SJCRH30 (cell line): ENCODE measurements at regions not wholly inside any gene's neighbourhood (a gene's known extent, or its start where the extent isn't known, plus 50 kb on each side); places are given as distances from the start of the nearest gene placed in this dataset.

ENCODE experiments used
- DNase-seq, 2 experiments: peaks; one replicate each; pipeline ENCODE4 v3.0.0-alpha.2; 2015 to 2020
- H3K27ac ChIP-seq: fragments of 250-450 bp; sonication (Bioruptor Pico); 2 replicates; pipeline ENCODE4 v1.5.1; 2020; ENCODE audit warnings: mild to moderate bottlenecking, moderate library complexity
- H3K27me3 ChIP-seq: fragments of 250-450 bp; sonication (Bioruptor Pico); 2 replicates; pipeline ENCODE4 v1.5.1; 2020; ENCODE audit warnings: mild to moderate bottlenecking, moderate library complexity
- H3K36me3 ChIP-seq: fragments of 250-450 bp; sonication (Bioruptor Pico); 2 replicates; pipeline ENCODE4 v1.5.1; 2020; ENCODE audit warnings: mild to moderate bottlenecking, moderate library complexity
- H3K4me1 ChIP-seq: fragments of 250-450 bp; sonication (Bioruptor Pico); 2 replicates; pipeline ENCODE4 v1.5.1; 2020; ENCODE audit warnings: mild to moderate bottlenecking, moderate library complexity
- H3K4me3 ChIP-seq: fragments of 250-450 bp; sonication (Bioruptor Pico); 2 replicates; pipeline ENCODE4 v1.5.1; 2020; ENCODE audit warnings: mild to moderate bottlenecking, moderate library complexity
- H3K9me3 ChIP-seq: fragments of 250-450 bp; sonication (Bioruptor Pico); replicated peaks from 2 replicates; pipeline ENCODE4 v1.5.1; 2020; ENCODE audit warnings: mild to moderate bottlenecking, moderate library complexity

- Histone ChIP-seq H3K4me1 (no peaks in the 10 kb centered on the region), H3K27ac (no peak overlapping the region), H3K9me3 (no peaks in the 10 kb centered on the region), H3K27me3 (no peaks in the 10 kb centered on the region), H3K36me3 (no peaks in the 10 kb centered on the region), H3K4me3 (peak overlapping the region; percentile 44)
- DNase-seq, result peak; percentile 14 to 31
These were observed 392.4 kb upstream of the PROK2 start for GRCh38 chr3:72177075-72178050.

- no peak for DNase-seq
- Histone ChIP-seq H3K4me3 (no peak overlapping the region; the same call in 1 of the 2 replicates), H3K9me3 (no peaks in the 10 kb centered on the region), H3K27ac (no peak overlapping the region), H3K36me3 (no peaks in the 10 kb centered on the region), H3K4me1 (no peaks in the 10 kb centered on the region), H3K27me3 (no peaks in the 10 kb centered on the region)
These were observed 391.6 kb upstream of the PROK2 start for GRCh38 chr3:72176537-72177041.

GRCh38 chr3:72175296-72175858 lies 390.4 kb upstream of the PROK2 start:
- H3K4me1 ChIP-seq, result no peaks in the 10 kb centered on the region
- no peaks in the 10 kb centered on the region for H3K36me3 ChIP-seq
- H3K27ac ChIP-seq, result no peak overlapping the region
- no peaks in the 10 kb centered on the region for H3K27me3 ChIP-seq
- no peak overlapping the region for H3K4me3 ChIP-seq
- no peak for DNase-seq
- H3K9me3 ChIP-seq, result no peaks in the 10 kb centered on the region

- Histone ChIP-seq H3K9me3 (no peaks in the 10 kb centered on the region), H3K4me1 (no peaks in the 10 kb centered on the region), H3K27ac (no peak overlapping the region), H3K27me3 (no peaks in the 10 kb centered on the region), H3K36me3 (no peaks in the 10 kb centered on the region), H3K4me3 (no peak overlapping the region)
- DNase-seq, result no peak
These were observed 389.9 kb upstream of the PROK2 start for GRCh38 chr3:72174890-72175289.

- Histone ChIP-seq H3K4me1 (no peaks in the 10 kb centered on the region), H3K9me3 (no peaks in the 10 kb centered on the region), H3K27me3 (no peaks in the 10 kb centered on the region), H3K27ac (no peak overlapping the region), H3K4me3 (no peak overlapping the region), H3K36me3 (no peaks in the 10 kb centered on the region)
- no peak for DNase-seq
These were observed 389.1 kb upstream of the PROK2 start for GRCh38 chr3:72174040-72174439.

- H3K4me3 ChIP-seq, result no peak overlapping the region
- no peaks in the 10 kb centered on the region for H3K9me3 ChIP-seq
- no peak for DNase-seq
- no peaks in the 10 kb centered on the region for H3K4me1 ChIP-seq
- H3K36me3 ChIP-seq, result no peaks in the 10 kb centered on the region
- H3K27ac ChIP-seq, result no peak overlapping the region
- no peaks in the 10 kb centered on the region for H3K27me3 ChIP-seq
These were observed 387.0 kb upstream of the PROK2 start for GRCh38 chr3:72171946-72172345.

- Histone ChIP-seq H3K4me3 (no peak overlapping the region), H3K36me3 (no peaks in the 10 kb centered on the region), H3K4me1 (no peaks in the 10 kb centered on the region), H3K9me3 (no peaks in the 10 kb centered on the region), H3K27me3 (no peaks in the 10 kb centered on the region), H3K27ac (no peak overlapping the region)
- no peak for DNase-seq
These were observed 386.5 kb upstream of the PROK2 start for GRCh38 chr3:72171463-72171881.

GRCh38 chr3:72169561-72170472 lies 384.9 kb upstream of the PROK2 start:
- no peak for DNase-seq
- H3K27me3 ChIP-seq, result no peaks in the 10 kb centered on the region
- no peaks in the 10 kb centered on the region for H3K4me1 ChIP-seq
- no peaks in the 10 kb centered on the region for H3K36me3 ChIP-seq
- no peaks in the 10 kb centered on the region for H3K9me3 ChIP-seq
- no peak overlapping the region for H3K4me3 ChIP-seq
- H3K27ac ChIP-seq, result no peak overlapping the region

GRCh38 chr3:72169120-72169519 lies 384.2 kb upstream of the PROK2 start:
- no peaks in the 10 kb centered on the region for H3K36me3 ChIP-seq
- no peak overlapping the region for H3K4me3 ChIP-seq
- no peaks in the 10 kb centered on the region for H3K27me3 ChIP-seq

GRCh38 chr3:72165808-72166207 lies 380.9 kb upstream of the PROK2 start:
- no peak for DNase-seq
- no peaks in the 10 kb centered on the region for H3K4me1 ChIP-seq
- no peaks in the 10 kb centered on the region for H3K9me3 ChIP-seq

More at GRCh38 chr3:72169120-72169519, 384.2 kb upstream of the PROK2 start:
- no peak for DNase-seq
- Histone ChIP-seq H3K27ac (no peak overlapping the region), H3K4me1 (no peaks in the 10 kb centered on the region), H3K9me3 (no peaks in the 10 kb centered on the region)

GRCh38 chr3:72165317-72165716 lies 380.4 kb upstream of the PROK2 start:
- H3K4me3 ChIP-seq, result no peak overlapping the region
- no peaks in the 10 kb centered on the region for H3K27me3 ChIP-seq
- H3K9me3 ChIP-seq, result no peaks in the 10 kb centered on the region
- DNase-seq, result no peak
- H3K36me3 ChIP-seq, result no peaks in the 10 kb centered on the region
- no peaks in the 10 kb centered on the region for H3K4me1 ChIP-seq
- no peak overlapping the region for H3K27ac ChIP-seq

More at GRCh38 chr3:72165808-72166207, 380.9 kb upstream of the PROK2 start:
- Histone ChIP-seq H3K4me3 (no peak overlapping the region), H3K27ac (no peak overlapping the region), H3K36me3 (no peaks in the 10 kb centered on the region), H3K27me3 (no peaks in the 10 kb centered on the region)

GRCh38 chr3:72164635-72164978 lies 379.7 kb upstream of the PROK2 start:
- no peak overlapping the region for H3K4me3 ChIP-seq
- H3K4me1 ChIP-seq, result no peaks in the 10 kb centered on the region
- no peak for DNase-seq
- H3K27ac ChIP-seq, result no peak overlapping the region
- no peaks in the 10 kb centered on the region for H3K9me3 ChIP-seq
- H3K36me3 ChIP-seq, result no peaks in the 10 kb centered on the region
- no peaks in the 10 kb centered on the region for H3K27me3 ChIP-seq

- Histone ChIP-seq H3K36me3 (no peaks in the 10 kb centered on the region), H3K27ac (no peak overlapping the region), H3K4me1 (no peaks in the 10 kb centered on the region), H3K27me3 (no peaks in the 10 kb centered on the region), H3K4me3 (no peak overlapping the region), H3K9me3 (no peaks in the 10 kb centered on the region)
- no peak for DNase-seq
These were observed 379.1 kb upstream of the PROK2 start for GRCh38 chr3:72163809-72164634.

GRCh38 chr3:72162649-72163184 lies 377.8 kb upstream of the PROK2 start:
- Histone ChIP-seq H3K4me3 (no peak overlapping the region), H3K27ac (no peak overlapping the region), H3K27me3 (no peaks in the 10 kb centered on the region), H3K4me1 (no peaks in the 10 kb centered on the region), H3K36me3 (no peaks in the 10 kb centered on the region), H3K9me3 (no peaks in the 10 kb centered on the region)
- DNase-seq, result no peak
